CD4-positive, alpha-beta memory T cell (primary cell): ENCODE measurements at regions not wholly inside any gene's neighbourhood (a gene's known extent, or its start where the extent isn't known, plus 50 kb on each side); places are given as distances from the start of the nearest gene placed in this dataset.

Experiments used
- CTCF ChIA-PET: fragments of 350-600 bp; sonication (Branson Sonifier 250); formaldehyde crosslinking; loops from one replicate; lab custom pipeline; 2021; ENCODE audit warnings: inconsistent platforms; ENCODE audit not compliant: partially characterized antibody; lab: Charles Lee
- POLR2A ChIA-PET: fragments of 350-600 bp; sonication (Branson Sonifier 250); formaldehyde crosslinking; loops from one replicate; lab custom pipeline; 2021; ENCODE audit not compliant: partially characterized antibody; lab: Charles Lee
- DNase-seq, 5 donors: peaks; one replicate each; pipeline versions ENCODE4 v3.0.0 to v3.0.0-alpha.2; 2020 to 2022; ENCODE audit warnings: mixed read lengths in 1 of 5
- H3K27ac ChIP-seq: one replicate; pipeline ENCODE4 v1.7.0; 2013; ENCODE audit warnings: low read depth, low read length
- H3K27me3 ChIP-seq: 2 replicates; pipeline ENCODE4 v1.7.0; 2013; ENCODE audit warnings: mild to moderate bottlenecking, low read length, moderate library complexity; ENCODE audit not compliant: insufficient read depth
- H3K36me3 ChIP-seq: 2 replicates; pipeline ENCODE4 v1.7.0; 2013; ENCODE audit warnings: mild to moderate bottlenecking, low read length, moderate library complexity; ENCODE audit not compliant: insufficient read depth
- H3K4me1 ChIP-seq: 2 replicates; pipeline ENCODE4 v1.7.0; 2013; ENCODE audit warnings: mild to moderate bottlenecking, low read length, moderate library complexity; ENCODE audit not compliant: insufficient read depth
- H3K4me3 ChIP-seq, 2 donors: one replicate each; pipeline ENCODE4 v1.7.0; 2013; ENCODE audit warnings: low read length in 2 of 2, mild to moderate bottlenecking in 1 of 2
- H3K9me3 ChIP-seq, 2 donors: one replicate each; pipeline ENCODE4 v1.7.0; 2013; ENCODE audit warnings: low read length in 2 of 2, control low read depth in 1 of 2; ENCODE audit not compliant: control insufficient read depth in 1 of 2
- H3K27ac Mint-ChIP-seq, 7 donors: one replicate each; pipeline ENCODE4 v1.8.0; 2020 to 2021; ENCODE audit warnings: mixed read lengths in 7 of 7, mild to moderate bottlenecking in 6 of 7, inconsistent platforms in 3 of 7, moderate library complexity in 3 of 7
- H3K27me3 Mint-ChIP-seq, 2 donors: one replicate each; pipeline ENCODE4 v1.8.0; 2020 to 2021; ENCODE audit warnings: mixed read lengths in 2 of 2
- H3K36me3 Mint-ChIP-seq, 2 donors: one replicate each; pipeline ENCODE4 v1.8.0; 2020 to 2021; ENCODE audit warnings: mixed read lengths in 2 of 2, inconsistent platforms in 1 of 2, mild to moderate bottlenecking in 1 of 2
- H3K4me1 Mint-ChIP-seq, 4 donors: one replicate each; pipeline ENCODE4 v1.8.0; 2020 to 2021; ENCODE audit warnings: mixed read lengths in 4 of 4, mild to moderate bottlenecking in 1 of 4
- H3K4me3 Mint-ChIP-seq, 8 donors: one replicate each; pipeline ENCODE4 v1.8.0; 2020 to 2021; ENCODE audit warnings: mixed read lengths in 8 of 8, mild to moderate bottlenecking in 7 of 8, moderate library complexity in 6 of 8, inconsistent platforms in 3 of 8
- H3K9me3 Mint-ChIP-seq, 8 donors: one replicate each; pipeline ENCODE4 v1.8.0; 2020 to 2021; ENCODE audit warnings: mixed read lengths in 8 of 8, mild to moderate bottlenecking in 5 of 8, inconsistent platforms in 3 of 8, moderate library complexity in 1 of 8
- intact Hi-C: fragments of 100-400 bp; cut with micrococcal nuclease; formaldehyde crosslinking; loops from one replicate; pipeline ENCODE4 v1.15.1; 2023

DNA sequence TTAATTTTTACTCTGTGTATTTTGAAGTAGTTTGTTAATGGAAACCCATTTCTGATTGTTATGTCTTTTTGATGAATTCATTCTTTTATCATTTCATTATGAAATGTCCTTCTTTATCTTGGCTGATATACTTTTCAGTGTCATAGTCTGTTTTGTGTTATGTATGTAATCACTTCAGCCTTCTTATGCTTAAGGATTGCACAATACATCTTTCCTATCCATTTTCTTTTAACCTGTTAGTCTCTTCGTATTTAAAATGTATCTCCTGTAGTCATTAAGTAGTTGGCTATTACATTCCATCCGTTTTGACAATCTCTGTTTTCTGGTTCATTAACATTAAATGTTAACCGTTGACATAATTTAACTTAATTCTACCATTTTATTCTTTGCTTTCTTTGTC is 344.6 kb upstream of the CTNND2 start:
- Mint-ChIP-seq H3K4me1 (no peaks in the 10 kb centered on the region), H3K27ac (no peak overlapping the region), H3K27me3 (no peaks in the 10 kb centered on the region), H3K9me3 (peaks cover 0 to 20% (median 6%) of the 10 kb centered on the region in 8 donors), H3K36me3 (no peaks in the 10 kb centered on the region), H3K4me3 (no peak overlapping the region)
- H3K27ac ChIP-seq, result no peak overlapping the region
- no peaks in the 10 kb centered on the region for H3K9me3 ChIP-seq
- H3K4me1 ChIP-seq, result no peaks in the 10 kb centered on the region
- H3K36me3 ChIP-seq, result no peaks in the 10 kb centered on the region
- ChIA-PET POLR2A (no interaction called here), CTCF (no interaction called here)
- no peaks in the 10 kb centered on the region for H3K27me3 ChIP-seq
- DNase-seq, result no peak
- no peak overlapping the region for H3K4me3 ChIP-seq
- intact Hi-C loops, result no loop called here

DNA sequence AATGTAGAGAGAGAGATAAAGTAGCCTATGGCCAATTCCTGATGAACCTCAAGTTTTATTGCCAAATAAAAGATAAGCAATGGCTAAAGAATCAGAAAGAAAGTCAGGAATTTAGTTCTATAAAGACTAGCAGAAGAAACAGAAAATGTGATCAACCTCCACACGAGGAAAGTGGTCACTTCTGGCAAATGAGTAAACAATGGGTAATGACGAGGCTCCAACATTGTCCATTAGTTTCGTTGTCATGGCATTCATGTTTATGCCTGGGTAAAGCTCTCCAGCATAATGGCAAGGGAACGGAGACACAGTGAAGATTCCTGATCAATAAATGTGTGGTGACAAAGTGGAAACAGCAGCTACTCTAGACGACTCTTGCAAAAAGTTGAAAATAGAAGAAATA is 341.8 kb upstream of the CTNND2 start:
- CTCF ChIA-PET, result no interaction called here
- Mint-ChIP-seq H3K27me3 (no peaks in the 10 kb centered on the region), H3K27ac (no peak overlapping the region)

DNA sequence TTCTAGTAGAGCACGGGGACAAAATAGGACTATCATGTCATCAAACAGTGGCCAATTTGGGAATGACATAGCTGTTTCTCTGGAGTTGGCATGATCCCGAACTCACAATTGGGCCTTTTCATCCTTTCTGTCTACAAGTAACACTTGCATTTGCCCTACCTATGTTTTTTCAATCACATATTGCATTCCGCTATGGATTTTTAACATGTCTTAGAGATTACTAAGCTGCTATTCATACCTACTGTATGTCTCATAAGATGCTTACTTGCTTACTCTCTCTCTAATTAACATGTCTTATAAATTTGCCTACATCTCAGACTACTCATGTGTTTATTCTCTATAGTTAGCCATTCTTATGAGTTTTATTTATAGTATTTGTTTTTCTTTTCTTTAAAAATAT is 341.2 kb upstream of the CTNND2 start:
- H3K9me3 Mint-ChIP-seq, result peaks cover 3 to 16% (median 4%) of the 10 kb centered on the region in 8 donors
- intact Hi-C loops, result no loop called here
- Histone ChIP-seq H3K27me3 (no peaks in the 10 kb centered on the region), H3K4me1 (no peaks in the 10 kb centered on the region), H3K4me3 (no peak overlapping the region), H3K9me3 (no peaks in the 10 kb centered on the region), H3K27ac (no peak overlapping the region), H3K36me3 (no peaks in the 10 kb centered on the region)
- POLR2A ChIA-PET, result no interaction called here
- H3K36me3 Mint-ChIP-seq, result no peaks in the 10 kb centered on the region
- H3K4me1 Mint-ChIP-seq, result no peaks in the 10 kb centered on the region
- H3K27me3 Mint-ChIP-seq, result no peaks in the 10 kb centered on the region
- no peak overlapping the region for H3K4me3 Mint-ChIP-seq
- H3K27ac Mint-ChIP-seq, result no peak overlapping the region
- CTCF ChIA-PET, result no interaction called here
- no peak for DNase-seq

More for the DNA sequence above, 341.8 kb upstream of the CTNND2 start:
- intact Hi-C loops, result no loop called here
- Mint-ChIP-seq H3K4me1 (no peaks in the 10 kb centered on the region), H3K9me3 (peaks cover 3 to 16% (median 6%) of the 10 kb centered on the region in 8 donors), H3K4me3 (no peak overlapping the region), H3K36me3 (no peaks in the 10 kb centered on the region)
- Histone ChIP-seq H3K4me3 (no peak overlapping the region), H3K36me3 (no peaks in the 10 kb centered on the region), H3K9me3 (no peaks in the 10 kb centered on the region), H3K4me1 (no peaks in the 10 kb centered on the region), H3K27me3 (no peaks in the 10 kb centered on the region), H3K27ac (no peak overlapping the region)
- DNase-seq, result no peak
- POLR2A ChIA-PET, result no interaction called here

DNA sequence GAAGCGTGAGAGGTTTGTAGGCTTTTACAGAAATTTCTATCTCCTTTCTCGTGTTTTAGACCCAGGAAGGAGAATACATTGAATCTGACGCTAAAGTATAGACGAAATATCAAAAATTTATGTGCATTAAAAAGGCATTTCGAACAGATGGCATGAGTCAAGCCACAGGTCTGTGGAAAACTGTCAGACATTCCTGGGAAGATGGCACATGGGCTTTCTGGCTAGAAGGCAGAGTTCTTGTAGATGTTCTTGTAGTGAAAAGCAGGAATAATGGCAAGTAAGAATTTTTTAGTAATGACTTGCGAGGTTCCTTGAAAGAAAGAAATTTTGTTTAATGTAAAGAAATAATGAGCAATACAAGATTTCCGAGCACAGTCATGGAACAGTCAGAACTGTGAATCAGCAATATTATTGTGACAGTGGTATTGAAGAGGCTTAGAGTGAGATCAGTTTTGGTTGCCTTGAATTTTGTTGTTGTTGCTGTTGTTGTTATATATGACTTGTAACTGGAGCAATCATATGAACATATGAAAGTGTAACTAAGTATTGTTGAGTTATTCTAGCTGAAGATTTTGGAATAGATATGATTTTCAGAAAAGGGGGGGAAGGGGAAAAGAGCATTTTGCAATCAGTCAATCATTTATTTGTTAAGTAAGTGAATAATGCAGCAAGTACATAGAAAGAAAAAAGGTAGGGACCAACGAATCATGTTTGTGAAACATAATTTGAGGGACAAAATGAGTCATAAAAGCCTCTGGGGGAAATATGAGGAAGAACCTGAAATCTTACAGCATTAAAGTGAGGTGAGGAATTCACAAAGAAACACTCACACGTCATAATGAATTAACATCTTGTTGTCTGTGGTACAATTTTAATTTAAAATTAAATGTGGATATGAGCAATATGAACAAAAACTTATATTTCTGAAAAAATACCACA is 339.0 kb upstream of the CTNND2 start:
- CTCF ChIA-PET, result no interaction called here
- peaks cover 2 to 11% (median 4%) of the 10 kb centered on the region in 8 donors for H3K9me3 Mint-ChIP-seq
- Histone ChIP-seq H3K27ac (no peak overlapping the region), H3K9me3 (no peaks in the 10 kb centered on the region), H3K27me3 (no peaks in the 10 kb centered on the region), H3K4me1 (no peaks in the 10 kb centered on the region), H3K4me3 (no peak overlapping the region), H3K36me3 (no peaks in the 10 kb centered on the region)
- H3K4me3 Mint-ChIP-seq, result no peak overlapping the region
- no peak for DNase-seq
- intact Hi-C loops, result no loop called here
- POLR2A ChIA-PET, result no interaction called here
- H3K4me1 Mint-ChIP-seq, result no peaks in the 10 kb centered on the region
- H3K36me3 Mint-ChIP-seq, result no peaks in the 10 kb centered on the region
- H3K27ac Mint-ChIP-seq, result no peak overlapping the region
- no peaks in the 10 kb centered on the region for H3K27me3 Mint-ChIP-seq

DNA sequence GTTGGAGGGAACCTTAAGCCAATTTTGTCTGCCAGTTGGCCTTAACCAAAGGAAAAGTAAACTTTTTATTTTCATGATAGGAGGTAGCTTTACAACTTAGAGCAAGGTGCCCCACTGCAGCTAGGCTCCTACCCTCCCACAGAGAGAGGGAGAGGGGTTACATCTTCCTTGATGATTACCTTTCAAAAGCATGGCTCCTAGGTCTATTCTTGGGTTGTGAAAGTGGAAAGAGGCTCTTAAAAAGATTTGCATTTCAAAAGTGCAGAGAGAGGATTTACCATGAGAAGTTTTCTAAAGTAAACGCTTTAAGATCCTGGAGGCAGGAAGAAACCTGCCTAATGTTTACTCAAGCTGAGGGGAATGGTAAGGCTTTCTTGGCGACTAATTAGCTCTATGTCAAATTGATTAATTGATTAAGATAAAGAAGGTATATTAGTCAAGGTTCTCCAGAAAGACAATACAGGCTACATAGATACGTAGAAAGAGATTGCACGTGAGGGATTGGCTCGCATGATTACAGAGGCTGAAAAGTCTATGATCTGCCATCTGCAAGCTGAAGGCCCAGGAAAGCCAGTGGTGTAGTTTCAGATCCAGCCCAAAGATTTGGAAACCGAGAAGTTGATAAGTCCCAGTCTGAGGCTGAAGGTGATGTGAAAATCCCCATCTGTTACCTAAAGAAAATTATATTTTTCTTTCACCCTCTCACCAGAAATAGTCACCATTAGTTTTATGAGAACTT is 333.8 kb upstream of the CTNND2 start:
- no peaks in the 10 kb centered on the region for H3K36me3 Mint-ChIP-seq
- no peak overlapping the region for H3K27ac ChIP-seq
- H3K4me1 ChIP-seq, result no peaks in the 10 kb centered on the region
- no peak overlapping the region for H3K4me3 ChIP-seq
- CTCF ChIA-PET, result no interaction called here
- H3K36me3 ChIP-seq, result no peaks in the 10 kb centered on the region
- no peak for DNase-seq
- no peaks in the 10 kb centered on the region for H3K27me3 ChIP-seq
- H3K27me3 Mint-ChIP-seq, result no peaks in the 10 kb centered on the region
- no peaks in the 10 kb centered on the region for H3K4me1 Mint-ChIP-seq
- H3K9me3 ChIP-seq, result no peaks in the 10 kb centered on the region
- intact Hi-C loops, result no loop called here
- H3K9me3 Mint-ChIP-seq, result peaks cover 2 to 15% (median 7%) of the 10 kb centered on the region in 8 donors
- H3K27ac Mint-ChIP-seq, result no peak overlapping the region
- POLR2A ChIA-PET, result no interaction called here
- H3K4me3 Mint-ChIP-seq, result no peak overlapping the region

DNA sequence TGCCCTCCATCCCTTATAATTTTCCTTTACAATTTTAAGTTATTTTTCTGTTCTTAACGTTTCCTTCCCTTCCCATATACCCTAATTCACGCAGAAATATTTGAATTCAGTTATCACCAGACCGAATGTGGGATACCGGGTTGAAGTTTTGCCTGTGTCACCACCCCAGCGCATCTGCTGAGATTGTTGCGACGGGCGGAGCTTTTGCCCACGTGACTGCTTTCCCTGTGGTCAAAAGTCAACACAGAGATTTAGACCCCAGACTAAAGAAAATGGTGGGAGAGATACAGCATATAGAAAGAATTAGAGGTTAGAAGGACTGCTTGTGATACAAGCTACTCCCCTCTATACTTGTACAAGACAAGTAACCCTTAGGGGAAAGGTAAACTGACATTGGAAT is 326.4 kb upstream of the CTNND2 start:
- H3K4me3 ChIP-seq, result no peak overlapping the region
- no peaks in the 10 kb centered on the region for H3K4me1 ChIP-seq
- POLR2A ChIA-PET, result no interaction called here
- H3K27me3 Mint-ChIP-seq, result no peaks in the 10 kb centered on the region
- no peaks in the 10 kb centered on the region for H3K4me1 Mint-ChIP-seq
- no peaks in the 10 kb centered on the region for H3K27me3 ChIP-seq
- H3K4me3 Mint-ChIP-seq, result no peak overlapping the region
- intact Hi-C loops, result no loop called here
- H3K9me3 Mint-ChIP-seq, result peaks cover 3 to 28% (median 5%) of the 10 kb centered on the region in 8 donors
- H3K36me3 Mint-ChIP-seq, result no peaks in the 10 kb centered on the region
- H3K27ac ChIP-seq, result no peak overlapping the region
- no peaks in the 10 kb centered on the region for H3K9me3 ChIP-seq
- no peak for DNase-seq
- H3K27ac Mint-ChIP-seq, result no peak overlapping the region
- no peaks in the 10 kb centered on the region for H3K36me3 ChIP-seq
- CTCF ChIA-PET, result no interaction called here

DNA sequence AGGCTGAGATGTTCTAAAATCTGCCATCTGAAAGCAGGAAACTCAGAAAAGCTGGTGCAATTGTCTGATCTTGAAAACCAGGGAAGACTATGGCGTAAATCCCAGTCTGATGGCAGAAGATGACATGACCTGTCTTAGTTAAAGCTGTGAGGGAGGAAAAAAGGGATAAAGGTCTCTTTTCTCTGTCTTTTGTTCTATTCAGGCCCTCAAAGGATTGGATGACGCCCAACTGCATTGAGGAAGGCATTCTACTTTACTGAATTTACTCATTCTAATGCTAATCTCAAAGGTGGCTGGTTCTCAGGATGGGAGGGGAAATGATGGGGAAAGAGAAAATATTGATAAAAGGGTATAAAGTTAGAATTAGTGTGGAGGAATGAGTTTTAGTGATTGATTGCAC is 312.8 kb upstream of the CTNND2 start:
- Mint-ChIP-seq H3K27ac (no peak overlapping the region), H3K27me3 (no peaks in the 10 kb centered on the region), H3K36me3 (peaks cover 0 to 1% of the 10 kb centered on the region in 2 donors), H3K4me3 (no peak overlapping the region), H3K9me3 (peaks cover 5 to 18% (median 9%) of the 10 kb centered on the region in 8 donors), H3K4me1 (no peaks in the 10 kb centered on the region)
- intact Hi-C loops, result no loop called here
- Histone ChIP-seq H3K27ac (no peak overlapping the region), H3K4me3 (no peak overlapping the region), H3K27me3 (no peaks in the 10 kb centered on the region), H3K9me3 (peaks cover 0 to 5% of the 10 kb centered on the region in 2 donors), H3K4me1 (no peaks in the 10 kb centered on the region), H3K36me3 (no peaks in the 10 kb centered on the region)
- ChIA-PET CTCF (no interaction called here), POLR2A (no interaction called here)
- DNase-seq, result no peak
